Liver (tissue), 8 donors: ENCODE measurements at regions not wholly inside any gene's neighbourhood (a gene's known extent, or its start where the extent isn't known, plus 50 kb on each side); places are given as distances from the start of the nearest gene placed in this dataset.

Source experiments
- DNase-seq: peaks from one replicate; pipeline ENCODE4 v3.0.0-alpha.2; 2017; ENCODE audit warnings: low spot score
- H3K27ac ChIP-seq, 2 donors: one replicate each; pipeline ENCODE4 v1.7.0; 2013; ENCODE audit warnings: inconsistent platforms in 2 of 2, low read length in 2 of 2, control low read depth in 1 of 2, low read depth in 1 of 2, mild to moderate bottlenecking in 1 of 2
- H3K27me3 ChIP-seq, 4 donors: one replicate each; pipeline versions ENCODE4 v1.6.1 to v1.7.0; 2013; ENCODE audit warnings: low read length in 3 of 4, inconsistent platforms in 1 of 4, mild to moderate bottlenecking in 1 of 4, moderate library complexity in 1 of 4; ENCODE audit not compliant: control insufficient read depth in 4 of 4, insufficient read depth in 4 of 4
- H3K36me3 ChIP-seq, 4 donors: one replicate each; pipeline versions ENCODE4 v1.6.1 to v1.7.0; 2013; ENCODE audit warnings: low read length in 3 of 4, mild to moderate bottlenecking in 3 of 4, low read depth in 1 of 4, moderate library complexity in 1 of 4; ENCODE audit not compliant: control insufficient read depth in 4 of 4, insufficient read depth in 3 of 4
- H3K4me1 ChIP-seq, 4 donors: one replicate each; pipeline versions ENCODE4 v1.6.1 to v1.7.0; 2013; ENCODE audit warnings: low read length in 3 of 4, mild to moderate bottlenecking in 3 of 4, moderate library complexity in 1 of 4; ENCODE audit not compliant: control insufficient read depth in 4 of 4, insufficient read depth in 4 of 4
- H3K4me3 ChIP-seq, 3 donors: one replicate each; pipeline versions ENCODE4 v1.6.1 to v1.7.0; 2013; ENCODE audit warnings: low read length in 3 of 3, control low read depth in 1 of 3, low read depth in 1 of 3, mild to moderate bottlenecking in 1 of 3
- H3K9ac ChIP-seq, 2 donors: one replicate each; pipeline ENCODE4 v1.7.0; 2013; ENCODE audit warnings: low read length in 2 of 2, mild to moderate bottlenecking in 2 of 2, moderate library complexity in 2 of 2, control low read depth in 1 of 2, low read depth in 1 of 2
- H3K9me3 ChIP-seq, 4 donors: one replicate each; pipeline versions ENCODE4 v1.6.1 to v1.7.0; 2013; ENCODE audit warnings: low read length in 3 of 4; ENCODE audit not compliant: control insufficient read depth in 4 of 4
- CTCF ChIP-seq: fragments of 150-350 bp; IDR thresholded peaks from 2 replicates; pipeline ENCODE4 v1.5.1; 2017; ENCODE audit warnings: improper control_type of control experiment, low read depth, low read length; ENCODE audit not compliant: missing input control
- EGR1 ChIP-seq, 2 donors: IDR thresholded peaks; 2 replicates each; pipeline ENCODE4 v1.6.1; 2016 to 2018; ENCODE audit warnings: antibody characterized with exemption in 2 of 2, low read depth in 2 of 2
- FOXA1 ChIP-seq: IDR thresholded peaks from 2 replicates; pipeline ENCODE4 v1.6.1; 2016; ENCODE audit warnings: antibody characterized with exemption
- FOXA2 ChIP-seq: IDR thresholded peaks from 2 replicates; pipeline ENCODE4 v1.6.1; 2016; ENCODE audit warnings: antibody characterized with exemption
- GABPA ChIP-seq, 2 donors: IDR thresholded peaks in 1 of 2; conservative IDR thresholded peaks in 1 of 2; 2 replicates each; pipeline ENCODE4 v1.6.1; 2016; ENCODE audit warnings: antibody characterized with exemption in 2 of 2, mild to moderate bottlenecking in 1 of 2, moderate library complexity in 1 of 2
- HNF4A ChIP-seq, 2 donors: conservative IDR thresholded peaks; 2 replicates each; pipeline ENCODE4 v1.6.1; 2016; ENCODE audit warnings: antibody characterized with exemption in 2 of 2, mild to moderate bottlenecking in 2 of 2
- HNF4G ChIP-seq: IDR thresholded peaks from 2 replicates; pipeline ENCODE4 v1.6.1; 2016; ENCODE audit warnings: antibody characterized with exemption
- JUND ChIP-seq, 2 donors: IDR thresholded peaks; 2 replicates each; pipeline ENCODE4 v1.6.1; 2016; ENCODE audit warnings: antibody characterized with exemption in 2 of 2
- MAX ChIP-seq: IDR thresholded peaks from 2 replicates; pipeline ENCODE4 v1.6.1; 2016; ENCODE audit warnings: antibody characterized with exemption
- NR2F2 ChIP-seq: IDR thresholded peaks from 2 replicates; pipeline ENCODE4 v1.6.1; 2016; ENCODE audit warnings: antibody characterized with exemption
- REST ChIP-seq: IDR thresholded peaks from 2 replicates; pipeline ENCODE4 v1.6.1; 2016; ENCODE audit warnings: antibody characterized with exemption, mild to moderate bottlenecking
- RXRA ChIP-seq, 2 donors: IDR thresholded peaks; 2 replicates each; pipeline ENCODE4 v1.6.1; 2017 to 2018; ENCODE audit warnings: antibody characterized with exemption in 2 of 2, mild to moderate bottlenecking in 1 of 2
- SP1 ChIP-seq: IDR thresholded peaks from 2 replicates; pipeline ENCODE4 v1.6.1; 2018; ENCODE audit warnings: antibody characterized with exemption, mild to moderate bottlenecking
- TAF1 ChIP-seq: conservative IDR thresholded peaks from 2 replicates; pipeline ENCODE4 v1.6.1; 2016; ENCODE audit warnings: antibody characterized with exemption, mild to moderate bottlenecking
- YY1 ChIP-seq: IDR thresholded peaks from 2 replicates; pipeline ENCODE4 v1.6.1; 2016; ENCODE audit warnings: antibody characterized with exemption, mild to moderate bottlenecking
- ZBTB33 ChIP-seq: IDR thresholded peaks from 2 replicates; pipeline ENCODE4 v1.6.1; 2016; ENCODE audit warnings: antibody characterized with exemption
- WGBS: extraction: QIAGEN DNeasy Blood & Tissue Kit; methylation state at CpG from one replicate; pipeline ENCODE4 v1.1.7; 2013; 5-methylcytosine and 5-hydroxymethylcytosine counted together
- donor health status: healthy.
- donor health status: healthy.
- donor health status: healthy.
- donor health status: healthy.
- donor health status: healthy.

- no peak for TF ChIP-seq TAF1
- TF ChIP-seq EGR1 (IDR thresholded peaks at IDR 0.05; ENCODE audit: low read depth in 2 of 2), result no peak
- TF ChIP-seq MAX, result no peak
- no peak for TF ChIP-seq FOXA2
- TF ChIP-seq RXRA (IDR thresholded peaks at IDR 0.05), result no peak
- TF ChIP-seq GABPA (IDR thresholded peaks at IDR 0.05 in 1 of 2, conservative IDR thresholded peaks at IDR 0.05 in 1 of 2), result no peak
- TF ChIP-seq SP1, result no peak
- TF ChIP-seq ZBTB33, result no peak
- TF ChIP-seq NR2F2, result no peak
- TF ChIP-seq HNF4G, result no peak
- TF ChIP-seq FOXA1, result no peak
- TF ChIP-seq YY1, result no peak
- TF ChIP-seq CTCF, result no peak
- TF ChIP-seq HNF4A (conservative IDR thresholded peaks at IDR 0.05), result no peak
Measured at GRCh38 chr11:91790346-91791170, 434.1 kb upstream of the FAT3 start.

GRCh38 chr11:91788764-91789163 is 435.9 kb upstream of the FAT3 start:
- no peaks in the 10 kb centered on the region for H3K9me3 ChIP-seq
- no peak overlapping the region for H3K4me3 ChIP-seq
- H3K27ac ChIP-seq, result no peak overlapping the region
- 93% methylated on average over 1 of the region's 1 CpG for whole genome bisulfite sequencing
- no peak overlapping the region for H3K9ac ChIP-seq
- H3K36me3 ChIP-seq, result no peaks in the 10 kb centered on the region
- TF ChIP-seq REST, result no peak
- TF ChIP-seq HNF4A (conservative IDR thresholded peaks at IDR 0.05), result no peak
- TF ChIP-seq CTCF, result no peak
- TF ChIP-seq FOXA1, result no peak
- no peak for TF ChIP-seq JUND (IDR thresholded peaks at IDR 0.05)
- no peak for TF ChIP-seq YY1
- no peak for TF ChIP-seq SP1
- no peak for TF ChIP-seq RXRA (IDR thresholded peaks at IDR 0.05)
- no peak for TF ChIP-seq MAX
- TF ChIP-seq NR2F2, result no peak
- no peaks in the 10 kb centered on the region for H3K27me3 ChIP-seq
- no peak for DNase-seq
- H3K4me1 ChIP-seq, result no peaks in the 10 kb centered on the region

More at GRCh38 chr11:91790346-91791170, 434.1 kb upstream of the FAT3 start:
- WGBS, result 84% methylated on average over 6 of the region's 6 CpGs
- no peaks in the 10 kb centered on the region for H3K27me3 ChIP-seq
- no peak for DNase-seq
- H3K9me3 ChIP-seq, result no peaks in the 10 kb centered on the region
- no peak overlapping the region for H3K9ac ChIP-seq
- H3K4me3 ChIP-seq, result no peak overlapping the region
- no peaks in the 10 kb centered on the region for H3K36me3 ChIP-seq
- H3K4me1 ChIP-seq, result peaks cover 1 to 8% (median 6%) of the 10 kb centered on the region in 4 donors
- no peak overlapping the region for H3K27ac ChIP-seq
